ENCODE measurements at regions not wholly inside any gene's neighbourhood (a gene's known extent, or its start where the extent isn't known, plus 50 kb on each side); places are given as distances from the start of the nearest gene placed in this dataset.

DNA sequence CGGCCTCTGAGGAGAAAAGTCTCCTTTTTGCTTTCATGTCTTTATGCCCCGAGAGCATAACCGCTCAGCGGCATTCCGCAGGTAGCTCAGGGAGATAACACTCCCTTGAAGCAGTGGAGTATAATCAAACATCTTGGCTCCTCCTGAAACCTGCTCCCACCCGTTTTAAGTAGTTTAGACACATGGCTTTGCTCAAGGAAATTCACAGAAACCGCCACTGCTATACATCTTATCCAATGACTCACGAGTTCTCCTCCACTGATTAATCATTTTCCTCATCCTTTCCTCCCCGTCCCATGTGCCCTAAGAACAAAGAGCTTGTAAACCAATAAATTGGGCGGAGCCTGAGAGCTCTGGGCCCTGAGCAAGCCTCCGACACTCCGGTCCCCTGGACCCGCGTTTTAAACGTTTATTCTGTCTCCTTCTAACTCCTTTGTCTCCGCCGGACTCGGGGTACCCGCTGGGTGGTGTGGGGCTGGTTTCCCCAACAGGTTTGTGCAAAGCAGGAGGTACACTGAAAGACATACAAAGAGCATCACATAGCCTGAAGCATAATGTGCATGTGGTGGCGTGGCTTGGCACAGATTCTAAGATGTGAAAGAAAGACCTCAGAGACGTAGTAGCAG is 401.2 kb downstream of the TLL1 start:
- no peak for DNase-seq (ENCODE audit: low spot score)

GRCh38 chr4:166274775-166275174 is 401.7 kb downstream of the TLL1 start:
- no peak for DNase-seq (ENCODE audit: low spot score)

DNA sequence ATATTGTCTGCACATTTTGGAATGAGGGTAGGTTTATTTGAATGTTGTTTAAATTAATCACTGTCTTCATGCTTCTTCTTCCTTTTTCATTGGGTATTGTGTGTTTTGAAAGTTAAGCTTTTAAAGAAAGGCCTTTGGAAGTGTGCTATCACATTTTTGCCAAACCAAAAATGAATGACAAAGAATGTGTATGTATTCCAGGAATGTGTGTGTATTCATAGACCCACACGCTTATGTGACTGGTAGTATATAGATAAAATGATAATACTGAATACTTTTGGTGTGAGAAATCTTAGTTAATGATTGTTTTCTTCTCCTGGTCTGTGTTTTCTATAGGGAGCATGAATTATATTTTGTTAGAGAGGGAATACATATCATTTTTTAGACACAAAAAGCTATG is 404.4 kb downstream of the TLL1 start:
- no peak for DNase-seq (ENCODE audit: low spot score)

- DNase-seq (ENCODE audit: low spot score), result peak; percentile 28
These were observed 404.8 kb downstream of the TLL1 start for GRCh38 chr4:166277853-166278252.

DNA sequence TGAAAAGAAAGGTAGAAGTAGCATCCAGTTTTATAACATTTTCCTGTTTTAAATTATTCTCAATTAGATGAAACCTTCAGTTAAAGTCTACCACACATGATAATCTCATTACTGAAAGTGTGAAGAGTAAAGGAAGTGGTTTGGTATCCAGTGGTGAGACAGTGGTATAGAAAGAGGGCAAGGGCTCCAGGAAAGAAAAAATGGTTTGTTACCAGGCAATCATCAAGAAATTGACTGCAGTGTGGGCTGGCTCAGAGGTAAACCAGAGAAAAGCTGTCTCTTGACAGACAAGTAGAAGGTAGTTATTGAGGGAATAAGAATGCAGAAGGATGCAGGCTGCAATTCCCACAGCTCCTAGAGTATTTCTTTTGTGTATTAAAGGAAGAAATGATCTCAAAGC is 406.2 kb downstream of the TLL1 start:
- no peak for DNase-seq (ENCODE audit: low spot score)

GRCh38 chr4:166280642-166281041 is 407.6 kb downstream of the TLL1 start:
- no peak for DNase-seq (ENCODE audit: low spot score)

GRCh38 chr4:166282081-166282770 is 409.2 kb downstream of the TLL1 start:
- no peak for DNase-seq (ENCODE audit: low spot score)

DNA sequence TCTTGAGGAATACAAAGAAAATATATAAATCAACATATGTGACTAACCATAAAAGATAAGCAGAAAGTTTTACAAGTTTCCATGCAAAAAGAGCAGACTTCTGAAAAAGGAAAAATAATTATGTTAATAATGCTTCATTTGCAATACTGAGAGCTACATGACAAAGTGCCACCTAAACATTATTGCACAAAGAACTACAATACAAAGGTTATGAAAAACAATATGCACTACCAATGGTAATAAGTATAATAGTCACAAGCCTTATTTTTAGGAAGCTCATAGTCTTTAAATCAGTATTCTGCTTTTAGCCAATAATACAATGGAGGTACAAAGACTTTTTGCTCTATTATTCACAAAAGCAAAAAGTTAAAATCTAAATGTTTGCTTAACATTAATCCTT is 411.2 kb downstream of the TLL1 start:
- no peak for DNase-seq (ENCODE audit: low spot score)

- peak; percentile 3 for DNase-seq (ENCODE audit: low spot score)
These were observed 417.4 kb downstream of the TLL1 start for GRCh38 chr4:166290426-166290825.

- DNase-seq (ENCODE audit: low spot score), result peak; percentile 49
These were observed 420.5 kb downstream of the TLL1 start for GRCh38 chr4:166293556-166293955.

GRCh38 chr4:166301266-166301665 is 428.2 kb downstream of the TLL1 start:
- DNase-seq (ENCODE audit: low spot score), result no peak

DNA sequence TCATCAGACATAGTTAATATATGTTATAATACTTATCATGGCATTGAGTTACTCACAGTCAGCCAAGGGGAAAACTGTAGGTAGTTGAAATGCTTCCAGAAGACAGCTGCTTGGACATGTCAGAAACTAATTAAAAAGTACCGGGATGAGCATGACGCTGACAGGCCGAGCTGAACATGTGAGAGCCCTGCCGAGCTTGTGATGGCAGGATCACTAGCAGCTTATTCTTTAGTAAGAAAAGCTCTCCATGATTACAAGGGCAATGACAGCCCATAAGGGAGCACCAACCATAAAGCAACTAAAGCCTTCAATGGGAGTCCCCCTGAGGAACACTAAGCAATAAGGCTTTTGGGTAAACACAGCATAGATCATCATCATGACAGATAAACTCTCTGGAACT is 435.6 kb downstream of the TLL1 start:
- DNase-seq (ENCODE audit: low spot score), result no peak

DNA sequence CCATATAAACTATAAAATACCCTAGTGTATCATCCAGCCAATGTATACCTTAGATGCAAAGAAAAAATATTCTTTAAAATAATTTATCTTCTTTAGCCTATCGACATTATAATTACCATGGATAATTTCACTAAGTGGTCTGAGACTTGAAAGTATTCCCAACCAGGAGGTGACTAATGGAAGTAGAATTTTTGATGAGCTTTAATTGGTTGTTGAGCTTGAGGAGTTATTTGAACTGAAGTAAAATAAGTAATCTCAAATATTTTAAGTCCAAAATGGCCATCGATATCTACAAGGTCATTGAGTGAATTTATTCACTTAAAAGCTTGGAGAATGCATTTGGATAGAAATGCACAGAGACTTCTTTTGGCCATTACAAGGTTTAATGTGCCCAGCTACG is 436.2 kb downstream of the TLL1 start:
- DNase-seq (ENCODE audit: low spot score), result no peak

GRCh38 chr4:166311169-166311568 is 438.1 kb downstream of the TLL1 start:
- no peak for DNase-seq (ENCODE audit: low spot score)

DNA sequence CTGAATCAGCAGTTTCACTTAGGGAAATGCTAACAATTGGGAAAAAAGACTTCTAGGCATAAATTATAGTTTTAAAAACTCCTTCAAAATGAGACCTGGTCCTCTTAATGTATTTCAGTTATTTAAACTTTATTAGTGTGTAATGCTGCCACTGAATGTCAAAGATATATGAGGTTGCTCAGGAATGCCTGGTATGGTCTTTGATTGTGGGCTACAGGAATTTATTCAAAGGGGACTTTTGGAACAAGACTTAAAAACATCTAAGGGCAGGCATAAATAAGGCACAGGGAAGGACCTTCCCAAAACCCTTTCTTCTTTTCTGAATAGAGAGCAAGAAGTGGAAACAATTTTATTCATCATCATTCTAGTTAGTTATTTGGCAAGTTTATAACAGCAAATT is 439.1 kb downstream of the TLL1 start:
- no peak for DNase-seq (ENCODE audit: low spot score)

DNA sequence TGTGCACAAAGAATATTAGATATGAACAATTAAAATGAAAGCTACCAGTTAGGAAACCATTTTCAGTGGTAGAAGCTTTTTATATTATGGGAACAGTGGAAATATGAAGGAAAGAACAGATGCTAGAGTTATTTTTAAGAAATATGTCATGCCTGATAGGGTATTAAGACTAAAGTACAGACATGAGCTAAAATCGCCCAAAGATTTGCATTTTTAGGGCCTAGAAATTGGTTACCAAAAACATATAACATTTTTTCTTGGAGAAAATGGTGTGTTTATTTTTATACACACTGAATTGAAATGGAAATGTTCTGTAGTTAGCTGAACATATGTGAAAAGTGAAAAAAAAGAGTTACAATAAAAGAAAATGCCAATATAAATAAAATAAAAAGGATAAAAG is 441.9 kb downstream of the TLL1 start:
- no peak for DNase-seq (ENCODE audit: low spot score)

GRCh38 chr4:166315721-166316467 is 442.9 kb downstream of the TLL1 start:
- DNase-seq (ENCODE audit: low spot score), result no peak

GRCh38 chr4:166318810-166319525 is 445.9 kb downstream of the TLL1 start:
- no peak for DNase-seq (ENCODE audit: low spot score)

DNA sequence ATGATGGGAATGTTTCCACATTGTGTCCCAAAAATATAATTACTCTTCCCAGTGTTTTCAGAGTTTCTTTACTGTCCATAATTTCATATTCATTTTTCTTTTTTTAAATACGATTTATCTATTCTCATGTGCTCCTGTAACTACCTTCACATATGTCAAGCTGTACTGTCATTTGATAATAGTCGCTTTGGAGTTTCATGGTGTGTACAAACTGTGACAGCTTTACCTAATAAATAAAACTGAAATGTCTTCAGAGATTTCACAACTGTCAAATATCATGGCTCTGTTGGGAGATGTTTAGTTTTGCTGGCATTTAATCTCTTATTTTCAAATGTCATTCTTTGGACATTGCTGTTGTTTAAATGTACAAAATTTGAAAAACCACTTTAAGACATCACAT is 450.2 kb downstream of the TLL1 start:
- no peak for DNase-seq (ENCODE audit: low spot score)

- no peak for DNase-seq (ENCODE audit: low spot score)
These were observed 451.3 kb downstream of the TLL1 start for GRCh38 chr4:166324321-166324720.

GRCh38 chr4:166335256-166335938 is 462.4 kb downstream of the TLL1 start:
- DNase-seq (ENCODE audit: low spot score), result no peak

DNA sequence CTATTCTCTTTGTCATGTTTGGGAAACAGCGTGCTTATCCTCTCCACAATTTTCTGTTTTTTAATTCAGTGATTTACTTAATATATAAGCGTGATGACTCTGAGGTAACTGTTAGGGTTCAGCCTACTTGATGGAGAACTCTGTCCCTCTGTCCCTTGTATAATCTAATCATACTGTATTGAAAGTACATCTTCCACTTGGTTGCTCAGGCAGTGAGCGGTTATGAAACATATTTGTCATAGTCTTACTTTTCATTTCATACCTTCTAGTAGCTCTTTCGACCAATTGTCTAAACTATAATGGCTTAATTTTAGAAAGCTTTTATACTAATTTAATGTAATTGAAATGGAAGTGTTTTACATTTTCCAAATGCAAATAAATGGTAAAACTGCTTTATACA is 469.0 kb downstream of the TLL1 start:
- DNase-seq (ENCODE audit: low spot score), result no peak
